K562 (cell line): ENCODE measurements at regions not wholly inside any gene's neighbourhood (a gene's known extent, or its start where the extent isn't known, plus 50 kb on each side); places are given as distances from the start of the nearest gene placed in this dataset.

Source experiments
- CBX3 ChIP-seq, 2 experiments: IDR thresholded peaks; 1 replicate in 1 of 2; 2 replicates in 1 of 2; pipeline ENCODE4 v1.6.1; 2012; ENCODE audit warnings: inconsistent platforms in 2 of 2, low read length in 2 of 2, borderline replicate concordance in 1 of 2, control low read depth in 1 of 2
- CTCF ChIP-seq, 3 experiments: IDR thresholded peaks in 2 of 3; conservative IDR thresholded peaks in 1 of 3; 2 replicates each; pipeline ENCODE4 v1.5.1; 2011 to 2012; ENCODE audit warnings: low read length in 3 of 3, mild to moderate bottlenecking in 3 of 3, control low read depth in 2 of 3, improper control_type of control experiment in 1 of 3, inconsistent platforms in 1 of 3, low read depth in 1 of 3, mixed read lengths in 1 of 3, moderate library complexity in 1 of 3; ENCODE audit not compliant: insufficient read depth in 2 of 3
- EZH2 ChIP-seq: IDR thresholded peaks from 2 replicates; pipeline ENCODE4 v1.6.1; 2012; ENCODE audit warnings: low read depth, mild to moderate bottlenecking, inconsistent platforms, low read length, borderline replicate concordance
- HNRNPL ChIP-seq: fragments of 200-400 bp; formaldehyde crosslinking; IDR thresholded peaks from 2 replicates; pipeline ENCODE4 v1.6.1; 2017; ENCODE audit warnings: low read depth, mild to moderate bottlenecking, low read length
- PHB2 ChIP-seq: fragments of 450-650 bp; IDR thresholded peaks from 2 replicates; pipeline ENCODE4 v1.6.1; 2017; ENCODE audit warnings: low read depth
- POLR2A ChIP-seq: fragments of 450-650 bp; conservative IDR thresholded peaks from 2 replicates; pipeline ENCODE4 v1.6.1; 2016
- POLR2AphosphoS2 ChIP-seq: IDR thresholded peaks from 2 replicates; pipeline ENCODE4 v1.6.1; 2012; ENCODE audit warnings: low read length, improper control_type of control experiment
- POLR2AphosphoS5 ChIP-seq: IDR thresholded peaks from 2 replicates; pipeline ENCODE4 v1.6.1; 2011; ENCODE audit warnings: mild to moderate bottlenecking, low read depth, low read length, moderate library complexity; ENCODE audit not compliant: control insufficient read depth, insufficient read depth
- RNF2 ChIP-seq: sonication (generic); IDR thresholded peaks from 2 replicates; pipeline ENCODE4 v1.6.1; 2016
- SREBF2 ChIP-seq: sonication (generic); formaldehyde crosslinking; IDR thresholded peaks from 2 replicates; pipeline ENCODE4 v1.4.0; 2020; ENCODE audit warnings: mild to moderate bottlenecking, missing genetic modification reagents
- SRSF7 ChIP-seq: fragments of 200-400 bp; formaldehyde crosslinking; optimal IDR thresholded peaks from 2 replicates; pipeline ENCODE3; 2017; ENCODE audit warnings: mild to moderate bottlenecking, low read depth, low read length
- SRSF9 ChIP-seq: fragments of 200-400 bp; formaldehyde crosslinking; IDR thresholded peaks from 2 replicates; pipeline ENCODE4 v1.6.1; 2017; ENCODE audit warnings: low read depth, low read length, borderline replicate concordance
- ZEB2 ChIP-seq: fragments of 450-650 bp; IDR thresholded peaks from 2 replicates; pipeline ENCODE4 v1.6.1; 2016
- ZNF121 ChIP-seq: sonication (generic); formaldehyde crosslinking; conservative IDR thresholded peaks from 2 replicates; pipeline ENCODE4 v1.8.0; 2022; ENCODE audit warnings: missing genetic modification reagents

- TF ChIP-seq POLR2AphosphoS2 = no peak
- no peak for TF ChIP-seq RNF2
- TF ChIP-seq CTCF (IDR thresholded peaks at IDR 0.05 in 2 of 3, conservative IDR thresholded peaks at IDR 0.05 in 1 of 3; ENCODE audit: insufficient read depth in 2 of 3, low read depth in 1 of 3, low read length in 3 of 3) = no peak
- TF ChIP-seq POLR2AphosphoS5 = no peak
- no peak for TF ChIP-seq ZNF121 (CRISPR knock-in tag)
- TF ChIP-seq CBX3 (IDR thresholded peaks at IDR 0.05; ENCODE audit: borderline replicate concordance in 1 of 2, low read length in 2 of 2) = no peak
- TF ChIP-seq PHB2 = no peak
- no peak for TF ChIP-seq SRSF7
- no peak for TF ChIP-seq ZEB2
- TF ChIP-seq EZH2 = no peak
- TF ChIP-seq POLR2A = no peak
- no peak for TF ChIP-seq HNRNPL
- no peak for TF ChIP-seq SREBF2 (CRISPR knock-in tag)
- TF ChIP-seq SRSF9 = no peak
Measured at GRCh38 chr15:38182900-38183299, 69.7 kb upstream of the SPRED1 start.
